GM12878 (cell line): ENCODE measurements at regions not wholly inside any gene's neighbourhood (a gene's known extent, or its start where the extent isn't known, plus 50 kb on each side); places are given as distances from the start of the nearest gene placed in this dataset.

ENCODE experiments used
- ATAC-seq: fragments of 200-7000 bp; cut with Tn5 transposase; 3 replicates; pipeline ENCODE4 v1.9.1; 2020; ENCODE audit warnings: mild to moderate bottlenecking, moderate library complexity
- BruUV-seq: library from RNA; stranded (reverse); fragments of 400-500 nt; replicated peaks from 2 replicates; lab custom pipeline; 2021; lab: Mats Ljungman, UMichigan
- CTCF ChIA-PET: fragments of 300-600 bp; sonication (Branson Sonifier 250); formaldehyde crosslinking; extraction: SDS; loops from one replicate; lab custom pipeline; 2021; ENCODE audit warnings: inconsistent platforms; lab: Yijun Ruan, JAX
- POLR2A ChIA-PET: fragments of 350-600 bp; formaldehyde crosslinking; extraction: SDS; loops from one replicate; lab custom pipeline; 2021; ENCODE audit warnings: inconsistent platforms; lab: Charles Lee
- RAD21 ChIA-PET: fragments of 300-600 bp; sonication (Branson Sonifier 250); formaldehyde crosslinking; loops from one replicate; lab custom pipeline; 2023; ENCODE audit warnings: antibody characterized with exemption; ENCODE audit not compliant: unreplicated experiment; lab: Charles Lee
- SMC1A ChIA-PET: fragments of 300-600 bp; sonication (Branson Sonifier 250); formaldehyde crosslinking; loops from one replicate; lab custom pipeline; 2023; ENCODE audit not compliant: unreplicated experiment, uncharacterized antibody; lab: Charles Lee
- DNase-seq: peaks from one replicate; pipeline ENCODE4 v3.0.0-alpha.2; 2011; ENCODE audit warnings: low read depth, low spot score
- FAIRE-seq: peaks from 3 replicates; lab custom pipeline; 2011; peaks lifted over from hg19 to GRCh38; lab: Jason Lieb, UNC
- H2AFZ ChIP-seq: 2 replicates; pipeline ENCODE4 v1.6.0; 2011; ENCODE audit warnings: low read depth, low read length, control low read depth; ENCODE audit not compliant: control insufficient read depth
- H3K27ac ChIP-seq: 2 replicates; pipeline ENCODE4 v1.5.1; 2011; ENCODE audit warnings: control low read depth; ENCODE audit not compliant: control insufficient read depth, insufficient read depth
- H3K27me3 ChIP-seq, 2 experiments: replicated peaks in 1 of 2; 2 replicates each; pipeline versions ENCODE4 v1.6.0 to v1.6.1; 2011; ENCODE audit warnings: low read length in 1 of 2; ENCODE audit not compliant: control insufficient read depth in 2 of 2, insufficient read depth in 2 of 2
- H3K36me3 ChIP-seq, 2 experiments: 2 replicates each; pipeline ENCODE4 v1.5.1; 2011; ENCODE audit warnings: low read length in 1 of 2; ENCODE audit not compliant: control insufficient read depth in 2 of 2, insufficient read depth in 2 of 2
- H3K4me1 ChIP-seq: 2 replicates; pipeline ENCODE4 v1.6.1; 2011; ENCODE audit warnings: mild to moderate bottlenecking, low read length, moderate library complexity, mixed read lengths; ENCODE audit not compliant: control insufficient read depth, insufficient read depth
- H3K4me2 ChIP-seq: 2 replicates; pipeline ENCODE4 v1.6.0; 2011; ENCODE audit warnings: control low read depth; ENCODE audit not compliant: control insufficient read depth, insufficient read depth
- H3K4me3 ChIP-seq: fragments of 200-600 bp; sonication (generic); 2 replicates; pipeline ENCODE4 v1.5.1; 2016
- H3K79me2 ChIP-seq: 2 replicates; pipeline ENCODE4 v1.6.0; 2011; ENCODE audit warnings: low read length; ENCODE audit not compliant: control insufficient read depth, insufficient read depth
- H3K9ac ChIP-seq: 2 replicates; pipeline ENCODE4 v1.8.0; 2011; ENCODE audit warnings: low read length, control low read depth, mixed read lengths; ENCODE audit not compliant: control insufficient read depth, insufficient read depth
- H3K9me3 ChIP-seq: replicated peaks from 3 replicates; pipeline ENCODE4 v1.5.1; 2011; ENCODE audit warnings: mild to moderate bottlenecking, low read length; ENCODE audit not compliant: control insufficient read depth, insufficient read depth
- H4K20me1 ChIP-seq: 2 replicates; pipeline ENCODE4 v1.6.0; 2011; ENCODE audit not compliant: control insufficient read depth, insufficient read depth
- ELK1 ChIP-seq: IDR thresholded peaks from 2 replicates; pipeline ENCODE4 v1.6.1; 2012; ENCODE audit warnings: low read depth, low read length, improper control_type of control experiment
- FOXK2 ChIP-seq: fragments of 450-650 bp; IDR thresholded peaks from 2 replicates; pipeline ENCODE4 v1.6.1; 2017; ENCODE audit warnings: mild to moderate bottlenecking, moderate library complexity
- NBN ChIP-seq: fragments of 450-650 bp; IDR thresholded peaks from 2 replicates; pipeline ENCODE4 v1.6.1; 2016
- PAX5 ChIP-seq: IDR thresholded peaks from 2 replicates; pipeline ENCODE4 v1.6.1; 2011; ENCODE audit warnings: low read depth, low read length, borderline replicate concordance
- SUZ12 ChIP-seq: fragments of 200-600 bp; sonication (generic); IDR thresholded peaks from one replicate; pipeline ENCODE4 v1.6.1; 2018; ENCODE audit warnings: antibody characterized with exemption, mild to moderate bottlenecking; ENCODE audit not compliant: unreplicated experiment
- USF1 ChIP-seq: IDR thresholded peaks from 2 replicates; pipeline ENCODE4 v1.6.1; 2011; ENCODE audit warnings: borderline replicate concordance, low read depth, mild to moderate bottlenecking, moderate library complexity, mixed read lengths, low read length; ENCODE audit not compliant: insufficient read depth; ENCODE audit errors: extremely low read length
- YBX1 ChIP-seq: fragments of 450-650 bp; IDR thresholded peaks from 2 replicates; pipeline ENCODE4 v1.6.1; 2016; ENCODE audit warnings: antibody characterized with exemption
- WGBS: methylation state at CpG from one replicate; pipeline ENCODE4 v1.1.6; 2016; ENCODE audit warnings: low lambda C conversion rate; ENCODE audit not compliant: insufficient replicate concordance, insufficient coverage; ENCODE audit errors: missing lambda C conversion rate; 5-methylcytosine and 5-hydroxymethylcytosine counted together
- in situ Hi-C: fragments of 300-500 bp; cut with MboI; formaldehyde crosslinking; loops from 9 replicates; pipeline ENCODE4 v1.14.3; 2018; ENCODE audit warnings: mixed read lengths
- intact Hi-C: fragments of 100-400 bp; cut with micrococcal nuclease; formaldehyde crosslinking; loops from one replicate; pipeline ENCODE4 v1.14.2; 2022; ENCODE audit not compliant: unreplicated experiment
- TF ChIP-seq, protein P1 (sequence below): fragments of 450-650 bp; IDR thresholded peaks from 2 replicates; pipeline ENCODE4 v1.6.1; 2017; ENCODE audit warnings: mild to moderate bottlenecking, moderate library complexity
- TF ChIP-seq, protein P2 (sequence below): fragments of 450-650 bp; IDR thresholded peaks from 2 replicates; pipeline ENCODE4 v1.6.1; 2017; ENCODE audit warnings: mild to moderate bottlenecking

DNA sequence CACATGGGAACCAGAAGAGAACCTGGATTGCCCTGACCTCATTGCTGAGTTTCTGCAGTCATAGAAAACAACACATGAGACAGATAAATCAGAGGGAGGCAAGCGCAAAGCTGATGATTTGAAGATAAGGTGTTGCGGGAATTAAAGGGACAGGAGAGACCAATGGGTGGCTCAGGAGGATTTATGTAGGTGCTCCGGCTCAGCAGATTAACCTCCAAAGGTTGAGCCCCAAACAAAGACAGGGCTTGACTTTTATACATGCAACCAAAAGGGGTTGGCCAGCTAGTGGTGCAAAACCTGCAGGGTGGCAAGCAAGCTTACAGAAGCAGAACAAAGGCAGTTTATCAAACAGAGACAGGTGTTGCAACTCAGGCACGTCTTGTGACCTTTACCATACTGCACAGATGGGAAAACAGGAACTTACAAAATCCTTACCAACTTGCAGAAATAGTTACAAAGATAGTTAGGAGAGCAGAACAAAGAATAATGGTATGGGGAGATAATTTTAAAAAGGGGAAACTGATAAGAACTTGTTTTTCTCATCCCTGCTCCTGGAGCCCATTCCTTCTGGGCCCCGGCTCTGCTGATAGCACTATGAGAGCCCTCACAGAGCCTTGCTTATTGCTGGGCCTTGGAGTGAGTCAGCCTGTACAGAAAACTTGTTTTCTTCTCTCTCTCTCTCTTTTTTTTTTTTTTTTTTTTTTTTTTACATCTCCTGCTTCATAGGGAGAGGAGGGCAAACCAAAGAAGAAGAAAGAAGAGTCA lies 93.6 kb downstream of the SNRPE start (continued):
- TF ChIP-seq FOXK2: no peak
- TF ChIP-seq, all 136 proteins: peak for 0

- no peaks in the 10 kb centered on the region for H3K4me1 ChIP-seq
- H3K4me2 ChIP-seq: no peak overlapping the region
- no peaks in the 10 kb centered on the region for H3K79me2 ChIP-seq
- in situ Hi-C loops (no loop called here), intact Hi-C loops (no loop called here)
- H3K27me3 ChIP-seq: no peaks in the 10 kb centered on the region
- RAD21 ChIA-PET: interaction anchor here (1.1 kb wide), 1 partner anchor 121 kb away, joined by 4 read pairs; no protein-coding TSS in a partner anchor
- FAIRE-seq: no peak
- no peak overlapping the region for H3K27ac ChIP-seq
- WGBS: 28% methylated on average over 2 of the region's 2 CpGs
- no peak overlapping the region for H3K4me3 ChIP-seq
- POLR2A ChIA-PET: no interaction called here
- no peaks in the 10 kb centered on the region for H3K36me3 ChIP-seq
- BruUV-seq: no TSS peak
- SMC1A ChIA-PET: interaction anchor here (0.7 to 1.5 kb wide), 2 partner anchors 41 to 160 kb away, joined by 3 read pairs; no protein-coding TSS in a partner anchor
- ATAC-seq: no peak
- H3K9ac ChIP-seq: no peak overlapping the region
- DNase-seq: no peak
- H2AFZ ChIP-seq: no peak overlapping the region
- no peaks in the 10 kb centered on the region; the same call in 2 of the 3 replicates for H3K9me3 ChIP-seq
- no peaks in the 10 kb centered on the region for H4K20me1 ChIP-seq
- CTCF ChIA-PET: no interaction called here
- TF ChIP-seq, protein P1, sequence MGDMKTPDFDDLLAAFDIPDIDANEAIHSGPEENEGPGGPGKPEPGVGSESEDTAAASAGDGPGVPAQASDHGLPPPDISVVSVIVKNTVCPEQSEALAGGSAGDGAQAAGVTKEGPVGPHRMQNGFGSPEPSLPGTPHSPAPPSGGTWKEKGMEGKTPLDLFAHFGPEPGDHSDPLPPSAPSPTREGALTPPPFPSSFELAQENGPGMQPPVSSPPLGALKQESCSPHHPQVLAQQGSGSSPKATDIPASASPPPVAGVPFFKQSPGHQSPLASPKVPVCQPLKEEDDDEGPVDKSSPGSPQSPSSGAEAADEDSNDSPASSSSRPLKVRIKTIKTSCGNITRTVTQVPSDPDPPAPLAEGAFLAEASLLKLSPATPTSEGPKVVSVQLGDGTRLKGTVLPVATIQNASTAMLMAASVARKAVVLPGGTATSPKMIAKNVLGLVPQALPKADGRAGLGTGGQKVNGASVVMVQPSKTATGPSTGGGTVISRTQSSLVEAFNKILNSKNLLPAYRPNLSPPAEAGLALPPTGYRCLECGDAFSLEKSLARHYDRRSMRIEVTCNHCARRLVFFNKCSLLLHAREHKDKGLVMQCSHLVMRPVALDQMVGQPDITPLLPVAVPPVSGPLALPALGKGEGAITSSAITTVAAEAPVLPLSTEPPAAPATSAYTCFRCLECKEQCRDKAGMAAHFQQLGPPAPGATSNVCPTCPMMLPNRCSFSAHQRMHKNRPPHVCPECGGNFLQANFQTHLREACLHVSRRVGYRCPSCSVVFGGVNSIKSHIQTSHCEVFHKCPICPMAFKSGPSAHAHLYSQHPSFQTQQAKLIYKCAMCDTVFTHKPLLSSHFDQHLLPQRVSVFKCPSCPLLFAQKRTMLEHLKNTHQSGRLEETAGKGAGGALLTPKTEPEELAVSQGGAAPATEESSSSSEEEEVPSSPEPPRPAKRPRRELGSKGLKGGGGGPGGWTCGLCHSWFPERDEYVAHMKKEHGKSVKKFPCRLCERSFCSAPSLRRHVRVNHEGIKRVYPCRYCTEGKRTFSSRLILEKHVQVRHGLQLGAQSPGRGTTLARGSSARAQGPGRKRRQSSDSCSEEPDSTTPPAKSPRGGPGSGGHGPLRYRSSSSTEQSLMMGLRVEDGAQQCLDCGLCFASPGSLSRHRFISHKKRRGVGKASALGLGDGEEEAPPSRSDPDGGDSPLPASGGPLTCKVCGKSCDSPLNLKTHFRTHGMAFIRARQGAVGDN: no peak
- TF ChIP-seq NBN: no peak
- TF ChIP-seq, protein P2, sequence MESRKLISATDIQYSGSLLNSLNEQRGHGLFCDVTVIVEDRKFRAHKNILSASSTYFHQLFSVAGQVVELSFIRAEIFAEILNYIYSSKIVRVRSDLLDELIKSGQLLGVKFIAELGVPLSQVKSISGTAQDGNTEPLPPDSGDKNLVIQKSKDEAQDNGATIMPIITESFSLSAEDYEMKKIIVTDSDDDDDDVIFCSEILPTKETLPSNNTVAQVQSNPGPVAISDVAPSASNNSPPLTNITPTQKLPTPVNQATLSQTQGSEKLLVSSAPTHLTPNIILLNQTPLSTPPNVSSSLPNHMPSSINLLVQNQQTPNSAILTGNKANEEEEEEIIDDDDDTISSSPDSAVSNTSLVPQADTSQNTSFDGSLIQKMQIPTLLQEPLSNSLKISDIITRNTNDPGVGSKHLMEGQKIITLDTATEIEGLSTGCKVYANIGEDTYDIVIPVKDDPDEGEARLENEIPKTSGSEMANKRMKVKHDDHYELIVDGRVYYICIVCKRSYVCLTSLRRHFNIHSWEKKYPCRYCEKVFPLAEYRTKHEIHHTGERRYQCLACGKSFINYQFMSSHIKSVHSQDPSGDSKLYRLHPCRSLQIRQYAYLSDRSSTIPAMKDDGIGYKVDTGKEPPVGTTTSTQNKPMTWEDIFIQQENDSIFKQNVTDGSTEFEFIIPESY: no peak
- no peak for TF ChIP-seq USF1
- no peak for TF ChIP-seq SUZ12
- no peak for TF ChIP-seq PAX5
- TF ChIP-seq ELK1: no peak
- no peak for TF ChIP-seq YBX1
Observed at GRCh38 chr1:203968761-203969160, 104.2 kb upstream of the SOX13 start.
